CD4-positive, alpha-beta T cell (primary cell): ENCODE measurements at regions not wholly inside any gene's neighbourhood (a gene's known extent, or its start where the extent isn't known, plus 50 kb on each side); places are given as distances from the start of the nearest gene placed in this dataset.

Experiments
- ATAC-seq: fragments of 200-7000 bp; cut with Tn5 transposase; one replicate; pipeline ENCODE4 v1.10.0; 2022; ENCODE audit warnings: mild to moderate bottlenecking; ENCODE audit not compliant: poor library complexity
- CTCF ChIA-PET: fragments of 350-600 bp; sonication (Branson Sonifier 250); formaldehyde crosslinking; loops from one replicate; lab custom pipeline; 2021; ENCODE audit warnings: antibody characterized with exemption, inconsistent platforms; lab: Charles Lee
- POLR2A ChIA-PET: fragments of 350-600 bp; sonication (Branson Sonifier 250); formaldehyde crosslinking; loops from one replicate; lab custom pipeline; 2021; ENCODE audit warnings: antibody characterized with exemption, inconsistent platforms; lab: Charles Lee
- DNase-seq, 14 experiments: peaks; one replicate each; pipeline ENCODE4 v3.0.0-alpha.2; 2013 to 2020; ENCODE audit warnings: mixed read lengths in 2 of 14
- H3K27ac ChIP-seq, 2 donors: one replicate each; pipeline versions ENCODE4 v1.5.1 to v1.7.0; 2013; ENCODE audit warnings: low read length in 2 of 2, low read depth in 1 of 2, mild to moderate bottlenecking in 1 of 2
- H3K27me3 ChIP-seq, 2 experiments: 1 replicate in 1 of 2; 2 replicates in 1 of 2; pipeline versions ENCODE4 v1.6.1 to v1.7.0; 2013; ENCODE audit warnings: low read length in 2 of 2, control low read depth in 1 of 2, mild to moderate bottlenecking in 1 of 2, moderate library complexity in 1 of 2; ENCODE audit not compliant: insufficient read depth in 2 of 2, control insufficient read depth in 1 of 2
- H3K36me3 ChIP-seq: one replicate; pipeline ENCODE4 v1.6.1; 2013; ENCODE audit warnings: low read length, control low read depth; ENCODE audit not compliant: insufficient read depth
- H3K4me1 ChIP-seq: one replicate; pipeline ENCODE4 v1.6.1; 2013; ENCODE audit warnings: low read length, control low read depth; ENCODE audit not compliant: insufficient read depth
- H3K4me3 ChIP-seq: one replicate; pipeline ENCODE4 v1.5.1; 2013; ENCODE audit warnings: mild to moderate bottlenecking, low read length, moderate library complexity
- H3K9me3 ChIP-seq, 2 experiments: 1 replicate in 1 of 2; 2 replicates in 1 of 2; pipeline versions ENCODE4 v1.6.1 to v1.7.0; 2013; ENCODE audit warnings: low read length in 2 of 2, mild to moderate bottlenecking in 2 of 2, control low read depth in 1 of 2, moderate library complexity in 1 of 2; ENCODE audit not compliant: control insufficient read depth in 1 of 2, insufficient read depth in 1 of 2
- H3K27ac Mint-ChIP-seq: one replicate; pipeline ENCODE4 v1.8.0; 2020; ENCODE audit warnings: mixed read lengths
- H3K27me3 Mint-ChIP-seq: one replicate; pipeline ENCODE4 v1.8.0; 2021; ENCODE audit warnings: mixed read lengths
- H3K36me3 Mint-ChIP-seq: one replicate; pipeline ENCODE4 v1.8.0; 2021; ENCODE audit warnings: low read depth, mixed read lengths
- H3K4me1 Mint-ChIP-seq: one replicate; pipeline ENCODE4 v1.8.0; 2021; ENCODE audit warnings: low read depth, mixed read lengths
- H3K4me3 Mint-ChIP-seq: one replicate; pipeline ENCODE4 v1.8.0; 2020; ENCODE audit warnings: mild to moderate bottlenecking, mixed read lengths
- H3K9me3 Mint-ChIP-seq: one replicate; pipeline ENCODE4 v1.8.0; 2020; ENCODE audit warnings: mixed read lengths
- intact Hi-C, 2 experiments: fragments of 100-400 bp; cut with DNase I in 1 of 2; cut with micrococcal nuclease in 1 of 2; formaldehyde crosslinking; loops; one replicate each; pipeline versions ENCODE4 v1.15.1 to v1.9.0; 2023 to 2025; cut with DNase I, micrococcal nuclease
- TF ChIP-seq, protein P1 (sequence below): fragments of 200-600 bp; IDR thresholded peaks from one replicate; pipeline ENCODE4 v1.8.0; 2022; ENCODE audit warnings: antibody characterized with exemption, mild to moderate bottlenecking

GRCh38 chrX:99887918-99888317, 522.2 kb downstream of the PCDH19 start:
- ChIA-PET POLR2A (no interaction called here), CTCF (no interaction called here)
- TF ChIP-seq, protein P1, sequence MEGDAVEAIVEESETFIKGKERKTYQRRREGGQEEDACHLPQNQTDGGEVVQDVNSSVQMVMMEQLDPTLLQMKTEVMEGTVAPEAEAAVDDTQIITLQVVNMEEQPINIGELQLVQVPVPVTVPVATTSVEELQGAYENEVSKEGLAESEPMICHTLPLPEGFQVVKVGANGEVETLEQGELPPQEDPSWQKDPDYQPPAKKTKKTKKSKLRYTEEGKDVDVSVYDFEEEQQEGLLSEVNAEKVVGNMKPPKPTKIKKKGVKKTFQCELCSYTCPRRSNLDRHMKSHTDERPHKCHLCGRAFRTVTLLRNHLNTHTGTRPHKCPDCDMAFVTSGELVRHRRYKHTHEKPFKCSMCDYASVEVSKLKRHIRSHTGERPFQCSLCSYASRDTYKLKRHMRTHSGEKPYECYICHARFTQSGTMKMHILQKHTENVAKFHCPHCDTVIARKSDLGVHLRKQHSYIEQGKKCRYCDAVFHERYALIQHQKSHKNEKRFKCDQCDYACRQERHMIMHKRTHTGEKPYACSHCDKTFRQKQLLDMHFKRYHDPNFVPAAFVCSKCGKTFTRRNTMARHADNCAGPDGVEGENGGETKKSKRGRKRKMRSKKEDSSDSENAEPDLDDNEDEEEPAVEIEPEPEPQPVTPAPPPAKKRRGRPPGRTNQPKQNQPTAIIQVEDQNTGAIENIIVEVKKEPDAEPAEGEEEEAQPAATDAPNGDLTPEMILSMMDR, result no peak
- Histone ChIP-seq H3K27me3 (no peaks in the 10 kb centered on the region), H3K27ac (no peak overlapping the region), H3K4me3 (no peak overlapping the region), H3K36me3 (no peaks in the 10 kb centered on the region), H3K9me3 (no peaks in the 10 kb centered on the region), H3K4me1 (no peaks in the 10 kb centered on the region)
- no peaks in the 10 kb centered on the region for H3K27me3 Mint-ChIP-seq
- no peak overlapping the region for H3K4me3 Mint-ChIP-seq
- no peak overlapping the region for H3K27ac Mint-ChIP-seq
- H3K4me1 Mint-ChIP-seq, result no peaks in the 10 kb centered on the region
- no peak for DNase-seq
- no peaks in the 10 kb centered on the region for H3K36me3 Mint-ChIP-seq
- no peak for ATAC-seq
- H3K9me3 Mint-ChIP-seq, result peaks cover 3% of the 10 kb centered on the region
- intact Hi-C loops, result no loop called here

DNA sequence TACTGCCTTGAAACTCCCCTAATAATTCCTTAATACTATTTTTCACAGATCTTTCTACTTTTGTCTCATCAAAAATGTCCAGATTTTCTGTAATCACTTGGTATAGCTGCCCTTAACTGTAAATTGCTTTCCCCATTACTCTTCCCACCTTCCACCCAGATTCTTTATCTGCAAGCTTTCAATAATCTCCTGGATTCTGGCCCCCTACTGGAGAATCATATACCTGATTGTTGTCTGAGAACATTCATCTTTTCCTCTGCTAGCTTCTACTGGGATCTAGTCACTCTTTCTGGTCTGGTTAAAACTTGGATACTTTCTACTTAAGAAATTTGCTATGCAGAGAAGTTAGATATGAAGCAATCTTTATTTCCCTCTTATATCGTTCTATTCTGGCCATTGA, 552.6 kb downstream of the PCDH19 start:
- DNase-seq (no peak), ATAC-seq (no peak)
- no peaks in the 10 kb centered on the region for H3K4me1 ChIP-seq
- no peaks in the 10 kb centered on the region for H3K36me3 Mint-ChIP-seq
- H3K9me3 Mint-ChIP-seq, result peaks cover 2% of the 10 kb centered on the region
- H3K27me3 Mint-ChIP-seq, result no peaks in the 10 kb centered on the region
- no peaks in the 10 kb centered on the region for H3K36me3 ChIP-seq
- H3K4me3 ChIP-seq, result no peak overlapping the region
- H3K27me3 ChIP-seq, result no peaks in the 10 kb centered on the region
- intact Hi-C loops, result no loop called here
- H3K4me1 Mint-ChIP-seq, result no peaks in the 10 kb centered on the region
- CTCF ChIA-PET, result no interaction called here
- TF ChIP-seq, protein P1, result no peak
- H3K4me3 Mint-ChIP-seq, result no peak overlapping the region
- no peak overlapping the region for H3K27ac ChIP-seq
- POLR2A ChIA-PET, result no interaction called here
- no peaks in the 10 kb centered on the region for H3K9me3 ChIP-seq
- H3K27ac Mint-ChIP-seq, result no peak overlapping the region

DNA sequence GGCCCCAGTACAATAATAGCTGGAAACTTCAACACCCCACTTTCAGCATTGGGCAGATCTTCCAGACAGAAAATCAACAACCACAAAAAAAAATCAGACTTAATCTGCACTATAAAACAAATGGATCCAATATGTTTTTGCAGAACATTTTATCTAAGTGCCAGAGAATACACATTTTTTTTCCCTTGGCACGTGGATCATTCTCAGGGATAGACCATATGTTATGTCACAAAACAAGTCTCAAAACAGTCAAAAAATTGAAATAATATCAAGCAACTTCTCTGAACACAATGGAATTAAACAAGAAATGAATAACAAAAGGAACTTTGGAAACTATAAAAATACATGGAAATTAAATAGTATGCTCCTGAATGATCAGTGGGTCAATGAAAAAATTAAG, 576.3 kb downstream of the PCDH19 start:
- Histone ChIP-seq H3K36me3 (no peaks in the 10 kb centered on the region), H3K27ac (no peak overlapping the region), H3K4me1 (no peaks in the 10 kb centered on the region), H3K9me3 (peaks cover 0 to 4% of the 10 kb centered on the region in 2 experiments), H3K27me3 (no peaks in the 10 kb centered on the region), H3K4me3 (no peak overlapping the region)
- H3K36me3 Mint-ChIP-seq, result no peaks in the 10 kb centered on the region
- no peak overlapping the region for H3K27ac Mint-ChIP-seq
- peaks cover 5% of the 10 kb centered on the region for H3K9me3 Mint-ChIP-seq
- TF ChIP-seq, protein P1, result no peak
- intact Hi-C loops, result no loop called here
- ChIA-PET POLR2A (no interaction called here), CTCF (no interaction called here)
- H3K4me1 Mint-ChIP-seq, result no peaks in the 10 kb centered on the region
- no peak overlapping the region for H3K4me3 Mint-ChIP-seq
- H3K27me3 Mint-ChIP-seq, result no peaks in the 10 kb centered on the region
- ATAC-seq, result no peak
- no peak for DNase-seq
